ENCODE measurements at regions not wholly inside any gene's neighbourhood (a gene's known extent, or its start where the extent isn't known, plus 50 kb on each side); places are given as distances from the start of the nearest gene placed in this dataset.

DNA sequence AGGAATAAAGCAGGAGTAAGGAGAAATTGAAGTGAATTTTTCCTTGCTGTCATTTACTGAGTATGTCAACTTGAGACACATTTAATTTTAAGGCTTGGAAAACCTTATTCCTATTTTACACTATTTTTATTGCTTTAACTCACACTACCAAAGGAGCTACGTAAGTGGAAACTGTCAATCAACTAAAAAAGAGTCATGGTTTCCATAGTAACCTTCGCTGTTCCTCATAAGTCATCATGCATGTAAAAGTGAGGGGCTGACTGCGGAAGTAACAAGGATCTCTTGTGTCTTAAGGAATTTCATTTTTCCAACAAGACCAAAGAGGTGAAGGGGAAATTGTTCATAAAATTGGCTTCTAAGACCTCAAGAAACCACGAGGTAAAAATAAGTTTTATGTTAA is 516.2 kb upstream of the CA10 start:
- no peak for TF ChIP-seq CTCF (IDR thresholded peaks at IDR 0.05)
- Mint-ChIP-seq H3K27ac (no peak overlapping the region), H3K9me3 (no peaks in the 10 kb centered on the region), H3K27me3 (no peaks in the 10 kb centered on the region), H3K4me3 (no peak overlapping the region), H3K4me1 (ENCODE audit: low read depth) (no peaks in the 10 kb centered on the region), H3K36me3 (ENCODE audit: low read depth) (no peaks in the 10 kb centered on the region)
- ATAC-seq (ENCODE audit: poor library complexity) (no peak), DNase-seq (no peak)
- intact Hi-C loops (cut with DNase I, micrococcal nuclease): no loop called here
- Histone ChIP-seq H3K36me3 (ENCODE audit: insufficient read depth, low read length) (no peaks in the 10 kb centered on the region), H3K4me3 (ENCODE audit: low read length) (no peak overlapping the region), H3K4me1 (ENCODE audit: insufficient read depth, low read length) (no peaks in the 10 kb centered on the region), H3K27ac (ENCODE audit: low read depth in 1 of 2, low read length in 2 of 2) (no peak overlapping the region), H3K9me3 (ENCODE audit: control insufficient read depth in 1 of 2, insufficient read depth in 1 of 2, low read length in 2 of 2) (peaks cover 7 to 12% of the 10 kb centered on the region in 2 experiments), H3K27me3 (ENCODE audit: control insufficient read depth in 1 of 2, insufficient read depth in 2 of 2, low read length in 2 of 2) (no peaks in the 10 kb centered on the region)
- ChIA-PET POLR2A (no interaction called here), CTCF (no interaction called here)

DNA sequence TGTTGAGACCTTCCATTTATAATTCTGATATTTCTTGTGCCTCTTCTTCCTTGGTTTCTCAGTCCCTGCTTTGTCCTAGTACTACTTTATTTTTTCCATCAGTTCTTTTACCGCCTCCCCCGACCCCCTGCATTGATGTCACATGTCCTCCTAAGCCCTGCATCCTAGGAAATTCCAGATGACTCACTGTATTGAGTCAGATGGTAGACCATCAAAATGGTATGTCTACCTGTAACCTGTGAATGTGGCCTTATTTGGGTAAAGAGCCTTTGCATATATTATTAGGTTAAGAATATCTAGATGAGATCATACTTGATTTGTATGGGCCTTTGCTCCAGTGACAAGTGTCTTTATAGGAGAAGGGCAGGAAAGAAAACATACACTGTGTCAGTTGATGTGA is 515.3 kb upstream of the CA10 start:
- no peak overlapping the region for H3K27ac Mint-ChIP-seq
- CTCF ChIA-PET: no interaction called here
- Histone ChIP-seq H3K27me3 (ENCODE audit: control insufficient read depth in 1 of 2, insufficient read depth in 2 of 2, low read length in 2 of 2) (no peaks in the 10 kb centered on the region), H3K9me3 (ENCODE audit: control insufficient read depth in 1 of 2, insufficient read depth in 1 of 2, low read length in 2 of 2) (peaks cover 5 to 12% of the 10 kb centered on the region in 2 experiments), H3K4me3 (ENCODE audit: low read length) (no peak overlapping the region), H3K4me1 (ENCODE audit: insufficient read depth, low read length) (no peaks in the 10 kb centered on the region), H3K27ac (ENCODE audit: low read depth in 1 of 2, low read length in 2 of 2) (no peak overlapping the region), H3K36me3 (ENCODE audit: insufficient read depth, low read length) (no peaks in the 10 kb centered on the region)
- no peaks in the 10 kb centered on the region for H3K9me3 Mint-ChIP-seq
- H3K4me1 Mint-ChIP-seq (ENCODE audit: low read depth): no peaks in the 10 kb centered on the region
- no peak for TF ChIP-seq CTCF (IDR thresholded peaks at IDR 0.05)
- POLR2A ChIA-PET: no interaction called here
- DNase-seq (no peak), ATAC-seq (ENCODE audit: poor library complexity) (no peak)
- H3K27me3 Mint-ChIP-seq: no peaks in the 10 kb centered on the region
- intact Hi-C loops (cut with DNase I, micrococcal nuclease): no loop called here
- H3K36me3 Mint-ChIP-seq (ENCODE audit: low read depth): no peaks in the 10 kb centered on the region
- H3K4me3 Mint-ChIP-seq: no peak overlapping the region

- Histone ChIP-seq H3K9me3 (ENCODE audit: control insufficient read depth in 1 of 2, insufficient read depth in 1 of 2, low read length in 2 of 2) (peaks cover 0 to 8% of the 10 kb centered on the region in 2 experiments), H3K4me1 (ENCODE audit: insufficient read depth, low read length) (no peaks in the 10 kb centered on the region), H3K27ac (ENCODE audit: low read depth in 1 of 2, low read length in 2 of 2) (no peak overlapping the region), H3K27me3 (ENCODE audit: control insufficient read depth in 1 of 2, insufficient read depth in 2 of 2, low read length in 2 of 2) (no peaks in the 10 kb centered on the region), H3K4me3 (ENCODE audit: low read length) (no peak overlapping the region), H3K36me3 (ENCODE audit: insufficient read depth, low read length) (no peaks in the 10 kb centered on the region)
- DNase-seq (no peak), ATAC-seq (ENCODE audit: poor library complexity) (no peak)
- Mint-ChIP-seq H3K9me3 (peaks cover 3% of the 10 kb centered on the region), H3K36me3 (ENCODE audit: low read depth) (no peaks in the 10 kb centered on the region), H3K4me1 (ENCODE audit: low read depth) (no peaks in the 10 kb centered on the region), H3K4me3 (no peak overlapping the region), H3K27ac (no peak overlapping the region), H3K27me3 (no peaks in the 10 kb centered on the region)
- intact Hi-C loops (cut with DNase I, micrococcal nuclease): no loop called here
- CTCF ChIA-PET: no interaction called here
- no peak for TF ChIP-seq CTCF (IDR thresholded peaks at IDR 0.05)
- POLR2A ChIA-PET: no interaction called here
These were observed 507.8 kb upstream of the CA10 start for GRCh38 chr17:52666264-52666663.
